ENCODE measurements at regions not wholly inside any gene's neighbourhood (a gene's known extent, or its start where the extent isn't known, plus 50 kb on each side); places are given as distances from the start of the nearest gene placed in this dataset.

DNA sequence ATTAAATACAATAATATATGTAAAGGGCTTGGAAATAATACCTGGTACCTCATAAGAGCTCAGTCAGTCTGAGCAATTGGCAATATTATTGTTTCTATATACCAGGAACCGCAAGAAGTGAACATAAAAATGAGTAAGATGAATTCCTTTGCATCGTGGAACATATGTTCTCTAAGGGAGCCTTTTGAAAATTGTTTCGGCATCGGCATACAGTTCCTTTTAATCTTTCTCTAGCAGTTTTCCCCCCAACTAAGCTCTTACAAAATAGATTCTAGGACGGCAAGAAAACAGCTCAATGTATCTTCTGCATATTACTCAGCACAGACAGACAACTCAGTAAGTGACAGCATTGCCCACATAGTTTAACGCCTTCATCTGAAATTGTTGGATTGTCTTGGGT is 426.6 kb upstream of the WWC1 start:
- TF ChIP-seq FOXM1 (IDR thresholded peaks at IDR 0.05; ENCODE audit: low read depth, low read length) = no peak
- TF ChIP-seq, protein P1, sequence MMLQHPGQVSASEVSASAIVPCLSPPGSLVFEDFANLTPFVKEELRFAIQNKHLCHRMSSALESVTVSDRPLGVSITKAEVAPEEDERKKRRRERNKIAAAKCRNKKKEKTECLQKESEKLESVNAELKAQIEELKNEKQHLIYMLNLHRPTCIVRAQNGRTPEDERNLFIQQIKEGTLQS (IDR thresholded peaks at IDR 0.05; ENCODE audit: borderline replicate concordance, extremely low read depth, low read depth, low read length) = no peak
- TF ChIP-seq, protein P2, sequence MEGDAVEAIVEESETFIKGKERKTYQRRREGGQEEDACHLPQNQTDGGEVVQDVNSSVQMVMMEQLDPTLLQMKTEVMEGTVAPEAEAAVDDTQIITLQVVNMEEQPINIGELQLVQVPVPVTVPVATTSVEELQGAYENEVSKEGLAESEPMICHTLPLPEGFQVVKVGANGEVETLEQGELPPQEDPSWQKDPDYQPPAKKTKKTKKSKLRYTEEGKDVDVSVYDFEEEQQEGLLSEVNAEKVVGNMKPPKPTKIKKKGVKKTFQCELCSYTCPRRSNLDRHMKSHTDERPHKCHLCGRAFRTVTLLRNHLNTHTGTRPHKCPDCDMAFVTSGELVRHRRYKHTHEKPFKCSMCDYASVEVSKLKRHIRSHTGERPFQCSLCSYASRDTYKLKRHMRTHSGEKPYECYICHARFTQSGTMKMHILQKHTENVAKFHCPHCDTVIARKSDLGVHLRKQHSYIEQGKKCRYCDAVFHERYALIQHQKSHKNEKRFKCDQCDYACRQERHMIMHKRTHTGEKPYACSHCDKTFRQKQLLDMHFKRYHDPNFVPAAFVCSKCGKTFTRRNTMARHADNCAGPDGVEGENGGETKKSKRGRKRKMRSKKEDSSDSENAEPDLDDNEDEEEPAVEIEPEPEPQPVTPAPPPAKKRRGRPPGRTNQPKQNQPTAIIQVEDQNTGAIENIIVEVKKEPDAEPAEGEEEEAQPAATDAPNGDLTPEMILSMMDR (IDR thresholded peaks at IDR 0.05 in 2 of 3, conservative IDR thresholded peaks at IDR 0.05 in 1 of 3; ENCODE audit: control insufficient read depth in 2 of 3, extremely low read depth in 1 of 3, insufficient read depth in 1 of 3, low read depth in 3 of 3, low read length in 3 of 3) = no peak
- TF ChIP-seq, protein P3, sequence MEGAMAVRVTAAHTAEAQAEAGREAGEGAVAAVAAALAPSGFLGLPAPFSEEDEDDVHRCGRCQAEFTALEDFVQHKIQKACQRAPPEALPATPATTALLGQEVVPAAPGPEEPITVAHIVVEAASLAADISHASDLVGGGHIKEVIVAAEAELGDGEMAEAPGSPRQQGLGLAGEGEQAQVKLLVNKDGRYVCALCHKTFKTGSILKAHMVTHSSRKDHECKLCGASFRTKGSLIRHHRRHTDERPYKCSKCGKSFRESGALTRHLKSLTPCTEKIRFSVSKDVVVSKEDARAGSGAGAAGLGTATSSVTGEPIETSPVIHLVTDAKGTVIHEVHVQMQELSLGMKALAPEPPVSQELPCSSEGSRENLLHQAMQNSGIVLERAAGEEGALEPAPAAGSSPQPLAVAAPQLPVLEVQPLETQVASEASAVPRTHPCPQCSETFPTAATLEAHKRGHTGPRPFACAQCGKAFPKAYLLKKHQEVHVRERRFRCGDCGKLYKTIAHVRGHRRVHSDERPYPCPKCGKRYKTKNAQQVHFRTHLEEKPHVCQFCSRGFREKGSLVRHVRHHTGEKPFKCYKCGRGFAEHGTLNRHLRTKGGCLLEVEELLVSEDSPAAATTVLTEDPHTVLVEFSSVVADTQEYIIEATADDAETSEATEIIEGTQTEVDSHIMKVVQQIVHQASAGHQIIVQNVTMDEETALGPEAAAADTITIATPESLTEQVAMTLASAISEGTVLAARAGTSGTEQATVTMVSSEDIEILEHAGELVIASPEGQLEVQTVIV (IDR thresholded peaks at IDR 0.05; ENCODE audit: borderline replicate concordance, partially characterized antibody) = no peak
- TF ChIP-seq MXI1 (IDR thresholded peaks at IDR 0.05; ENCODE audit: low read depth, low read length) = no peak
- no peak for TF ChIP-seq SP1 (IDR thresholded peaks at IDR 0.05; ENCODE audit: low read depth, low read length)
- TF ChIP-seq PAX8 (IDR thresholded peaks at IDR 0.05) = no peak
- TF ChIP-seq CEBPB (IDR thresholded peaks at IDR 0.05; ENCODE audit: borderline replicate concordance in 1 of 2, low read depth in 2 of 2, low read length in 2 of 2) = no peak
- no peak for TF ChIP-seq NFIC (IDR thresholded peaks at IDR 0.05; ENCODE audit: low read depth, low read length)

Data from GM12878 (cell line).